ENCODE measurements at regions not wholly inside any gene's neighbourhood (a gene's known extent, or its start where the extent isn't known, plus 50 kb on each side); places are given as distances from the start of the nearest gene placed in this dataset.
"Not testable (repeated sequence)": the region's sequence is repeated elsewhere in the genome, so short reads cannot be mapped to it uniquely, and the experiment has no call there.

- DNase-seq (ENCODE audit: low spot score in 2 of 2), result no peak
- Histone ChIP-seq H3K9me3 (no peaks in the 10 kb centered on the region), H3K27me3 (no peaks in the 10 kb centered on the region), H3K4me3 (no peak overlapping the region), H3K4me1 (no peaks in the 10 kb centered on the region), H3K27ac (no peak overlapping the region), H3K36me3 (no peaks in the 10 kb centered on the region)
- no peak for TF ChIP-seq CTCF (IDR thresholded peaks at IDR 0.05)
- TF ChIP-seq POLR2AphosphoS5 (IDR thresholded peaks at IDR 0.05), result no peak
- TF ChIP-seq POLR2A (IDR thresholded peaks at IDR 0.05), result no peak
- intact Hi-C loops (cut with DNase I; ENCODE audit: low total_unique reads), result loop anchor here (5.0 kb wide), 1 partner anchor 574 kb away; no protein-coding TSS in a partner anchor
Measured at GRCh38 chr6:78771586-78771985, 95.8 kb upstream of the IRAK1BP1 start.

- H3K27me3 ChIP-seq, result no peaks in the 10 kb centered on the region
- H3K36me3 ChIP-seq, result no peaks in the 10 kb centered on the region
- H3K9me3 ChIP-seq, result no peaks in the 10 kb centered on the region
- H3K27ac ChIP-seq, result no peak overlapping the region
- DNase-seq (ENCODE audit: low spot score in 2 of 2), result no peak
- no peaks in the 10 kb centered on the region for H3K4me1 ChIP-seq
- no peak for TF ChIP-seq POLR2AphosphoS5 (IDR thresholded peaks at IDR 0.05)
- TF ChIP-seq CTCF (IDR thresholded peaks at IDR 0.05), result no peak
- no peak for TF ChIP-seq POLR2A (IDR thresholded peaks at IDR 0.05)
- intact Hi-C loops (cut with DNase I; ENCODE audit: low total_unique reads), result no loop called here
- H3K4me3 ChIP-seq, result no peak overlapping the region
Measured at GRCh38 chr6:78781001-78781400, 86.3 kb upstream of the IRAK1BP1 start.

- H3K4me3 ChIP-seq; DNase-seq (ENCODE audit: low spot score in 2 of 2); H3K9me3 ChIP-seq; H3K36me3 ChIP-seq; H3K27ac ChIP-seq; intact Hi-C loops (cut with DNase I; ENCODE audit: low total_unique reads); H3K27me3 ChIP-seq; H3K4me1 ChIP-seq: not testable (repeated sequence)
Measured at GRCh38 chr6:78783366-78783765, 84.0 kb upstream of the IRAK1BP1 start.

GRCh38 chr6:78797270-78797669 lies 70.1 kb upstream of the IRAK1BP1 start:
- no peaks in the 10 kb centered on the region for H3K36me3 ChIP-seq
- no peak overlapping the region for H3K4me3 ChIP-seq
- H3K4me1 ChIP-seq, result no peaks in the 10 kb centered on the region
- H3K9me3 ChIP-seq, result peaks cover 6 to 46% of the 10 kb centered on the region in 2 donors
- intact Hi-C loops (cut with DNase I; ENCODE audit: low total_unique reads), result no loop called here
- H3K27me3 ChIP-seq, result no peaks in the 10 kb centered on the region
- no peak overlapping the region for H3K27ac ChIP-seq
- no peak for DNase-seq (ENCODE audit: low spot score in 2 of 2)
- no peak for TF ChIP-seq CTCF (IDR thresholded peaks at IDR 0.05)
- TF ChIP-seq POLR2A (IDR thresholded peaks at IDR 0.05), result no peak
- TF ChIP-seq POLR2AphosphoS5 (IDR thresholded peaks at IDR 0.05), result no peak

- TF ChIP-seq POLR2AphosphoS5 (IDR thresholded peaks at IDR 0.05), result no peak
- TF ChIP-seq POLR2A (IDR thresholded peaks at IDR 0.05), result no peak
- TF ChIP-seq CTCF (IDR thresholded peaks at IDR 0.05), result no peak
- no peaks in the 10 kb centered on the region for H3K4me1 ChIP-seq
- no peaks in the 10 kb centered on the region for H3K36me3 ChIP-seq
- H3K4me3 ChIP-seq, result no peak overlapping the region
- no peak for DNase-seq (ENCODE audit: low spot score in 2 of 2)
- no peak overlapping the region for H3K27ac ChIP-seq
- H3K27me3 ChIP-seq, result no peaks in the 10 kb centered on the region
- intact Hi-C loops (cut with DNase I; ENCODE audit: low total_unique reads), result no loop called here
- peaks cover 21 to 69% of the 10 kb centered on the region in 2 donors for H3K9me3 ChIP-seq
Measured at GRCh38 chr6:78799682-78800081, 67.7 kb upstream of the IRAK1BP1 start.

- H3K36me3 ChIP-seq; intact Hi-C loops (cut with DNase I; ENCODE audit: low total_unique reads); H3K4me1 ChIP-seq; H3K4me3 ChIP-seq; H3K27ac ChIP-seq; DNase-seq (ENCODE audit: low spot score in 2 of 2); H3K27me3 ChIP-seq: not testable (repeated sequence)
- peaks cover 16 to 72% of the 10 kb centered on the region in 2 donors for H3K9me3 ChIP-seq
Measured at GRCh38 chr6:78806792-78807191, 60.6 kb upstream of the IRAK1BP1 start.

- H3K4me1 ChIP-seq; DNase-seq (ENCODE audit: low spot score in 2 of 2); H3K27me3 ChIP-seq; H3K27ac ChIP-seq; H3K4me3 ChIP-seq; H3K36me3 ChIP-seq; intact Hi-C loops (cut with DNase I; ENCODE audit: low total_unique reads): not testable (repeated sequence)
- H3K9me3 ChIP-seq, result peaks cover 13 to 67% of the 10 kb centered on the region in 2 donors
Measured at GRCh38 chr6:78807655-78808355, 59.5 kb upstream of the IRAK1BP1 start.

Data from breast epithelium (tissue), 4 donors.